Liver (tissue), 9 donors: ENCODE measurements at regions not wholly inside any gene's neighbourhood (a gene's known extent, or its start where the extent isn't known, plus 50 kb on each side); places are given as distances from the start of the nearest gene placed in this dataset. TPM values are rescaled to one million over a fixed set of nuclear protein-coding genes. Genes with fewer than 3 reads are reported as not detected.

ENCODE experiments used
- DNase-seq: peaks from one replicate; pipeline ENCODE4 v3.0.0-alpha.2; 2017; ENCODE audit warnings: low spot score
- H3K27ac ChIP-seq, 2 donors: one replicate each; pipeline ENCODE4 v1.7.0; 2013; ENCODE audit warnings: inconsistent platforms in 2 of 2, low read length in 2 of 2, control low read depth in 1 of 2, low read depth in 1 of 2, mild to moderate bottlenecking in 1 of 2
- H3K27me3 ChIP-seq, 4 donors: one replicate each; pipeline versions ENCODE4 v1.6.1 to v1.7.0; 2013; ENCODE audit warnings: low read length in 3 of 4, inconsistent platforms in 1 of 4, mild to moderate bottlenecking in 1 of 4, moderate library complexity in 1 of 4; ENCODE audit not compliant: control insufficient read depth in 4 of 4, insufficient read depth in 4 of 4
- H3K36me3 ChIP-seq, 4 donors: one replicate each; pipeline versions ENCODE4 v1.6.1 to v1.7.0; 2013; ENCODE audit warnings: low read length in 3 of 4, mild to moderate bottlenecking in 3 of 4, low read depth in 1 of 4, moderate library complexity in 1 of 4; ENCODE audit not compliant: control insufficient read depth in 4 of 4, insufficient read depth in 3 of 4
- H3K4me1 ChIP-seq, 4 donors: one replicate each; pipeline versions ENCODE4 v1.6.1 to v1.7.0; 2013; ENCODE audit warnings: low read length in 3 of 4, mild to moderate bottlenecking in 3 of 4, moderate library complexity in 1 of 4; ENCODE audit not compliant: control insufficient read depth in 4 of 4, insufficient read depth in 4 of 4
- H3K4me3 ChIP-seq, 3 donors: one replicate each; pipeline versions ENCODE4 v1.6.1 to v1.7.0; 2013; ENCODE audit warnings: low read length in 3 of 3, control low read depth in 1 of 3, low read depth in 1 of 3, mild to moderate bottlenecking in 1 of 3
- H3K9ac ChIP-seq, 2 donors: one replicate each; pipeline ENCODE4 v1.7.0; 2013; ENCODE audit warnings: low read length in 2 of 2, mild to moderate bottlenecking in 2 of 2, moderate library complexity in 2 of 2, control low read depth in 1 of 2, low read depth in 1 of 2
- H3K9me3 ChIP-seq, 4 donors: one replicate each; pipeline versions ENCODE4 v1.6.1 to v1.7.0; 2013; ENCODE audit warnings: low read length in 3 of 4; ENCODE audit not compliant: control insufficient read depth in 4 of 4
- EGR1 ChIP-seq, 2 donors: IDR thresholded peaks; 2 replicates each; pipeline ENCODE4 v1.6.1; 2016 to 2018; ENCODE audit warnings: antibody characterized with exemption in 2 of 2, low read depth in 2 of 2
- FOXA1 ChIP-seq: IDR thresholded peaks from 2 replicates; pipeline ENCODE4 v1.6.1; 2016; ENCODE audit warnings: antibody characterized with exemption
- GABPA ChIP-seq, 2 donors: IDR thresholded peaks in 1 of 2; conservative IDR thresholded peaks in 1 of 2; 2 replicates each; pipeline ENCODE4 v1.6.1; 2016; ENCODE audit warnings: antibody characterized with exemption in 2 of 2, mild to moderate bottlenecking in 1 of 2, moderate library complexity in 1 of 2
- HNF4A ChIP-seq, 2 donors: conservative IDR thresholded peaks; 2 replicates each; pipeline ENCODE4 v1.6.1; 2016; ENCODE audit warnings: antibody characterized with exemption in 2 of 2, mild to moderate bottlenecking in 2 of 2
- HNF4G ChIP-seq: IDR thresholded peaks from 2 replicates; pipeline ENCODE4 v1.6.1; 2016; ENCODE audit warnings: antibody characterized with exemption
- JUND ChIP-seq, 2 donors: IDR thresholded peaks; 2 replicates each; pipeline ENCODE4 v1.6.1; 2016; ENCODE audit warnings: antibody characterized with exemption in 2 of 2
- MAX ChIP-seq: IDR thresholded peaks from 2 replicates; pipeline ENCODE4 v1.6.1; 2016; ENCODE audit warnings: antibody characterized with exemption
- NR2F2 ChIP-seq: IDR thresholded peaks from 2 replicates; pipeline ENCODE4 v1.6.1; 2016; ENCODE audit warnings: antibody characterized with exemption
- WGBS: extraction: QIAGEN DNeasy Blood & Tissue Kit; methylation state at CpG from one replicate; pipeline ENCODE4 v1.1.7; 2013; 5-methylcytosine and 5-hydroxymethylcytosine counted together
- small RNA-seq: library from RNA; depleted of rRNA; stranded (forward); fragments of <200 nt; gene quantifications from one replicate; pipeline ENCODE3, GENCODE V24; 2014
- TF ChIP-seq, protein P1 (sequence below): fragments of 150-350 bp; IDR thresholded peaks from 2 replicates; pipeline ENCODE4 v1.5.1; 2017; ENCODE audit warnings: improper control_type of control experiment, low read depth, low read length; ENCODE audit not compliant: missing input control
- TF ChIP-seq, protein P2 (sequence below): IDR thresholded peaks from 2 replicates; pipeline ENCODE4 v1.6.1; 2016; ENCODE audit warnings: antibody characterized with exemption, mild to moderate bottlenecking
- donor health status: healthy.
- donor health status: healthy.
- donor health status: healthy.
- donor health status: healthy.
- donor health status: healthy.

- no peaks in the 10 kb centered on the region for H3K4me1 ChIP-seq
- no peaks in the 10 kb centered on the region for H3K36me3 ChIP-seq
- TF ChIP-seq HNF4A (conservative IDR thresholded peaks at IDR 0.05) (no peak), NR2F2 (no peak), HNF4G (no peak), EGR1 (IDR thresholded peaks at IDR 0.05; ENCODE audit: low read depth in 2 of 2) (no peak), GABPA (IDR thresholded peaks at IDR 0.05 in 1 of 2, conservative IDR thresholded peaks at IDR 0.05 in 1 of 2) (no peak), MAX (no peak), FOXA1 (no peak), JUND (IDR thresholded peaks at IDR 0.05) (no peak)
- TF ChIP-seq, protein P1, sequence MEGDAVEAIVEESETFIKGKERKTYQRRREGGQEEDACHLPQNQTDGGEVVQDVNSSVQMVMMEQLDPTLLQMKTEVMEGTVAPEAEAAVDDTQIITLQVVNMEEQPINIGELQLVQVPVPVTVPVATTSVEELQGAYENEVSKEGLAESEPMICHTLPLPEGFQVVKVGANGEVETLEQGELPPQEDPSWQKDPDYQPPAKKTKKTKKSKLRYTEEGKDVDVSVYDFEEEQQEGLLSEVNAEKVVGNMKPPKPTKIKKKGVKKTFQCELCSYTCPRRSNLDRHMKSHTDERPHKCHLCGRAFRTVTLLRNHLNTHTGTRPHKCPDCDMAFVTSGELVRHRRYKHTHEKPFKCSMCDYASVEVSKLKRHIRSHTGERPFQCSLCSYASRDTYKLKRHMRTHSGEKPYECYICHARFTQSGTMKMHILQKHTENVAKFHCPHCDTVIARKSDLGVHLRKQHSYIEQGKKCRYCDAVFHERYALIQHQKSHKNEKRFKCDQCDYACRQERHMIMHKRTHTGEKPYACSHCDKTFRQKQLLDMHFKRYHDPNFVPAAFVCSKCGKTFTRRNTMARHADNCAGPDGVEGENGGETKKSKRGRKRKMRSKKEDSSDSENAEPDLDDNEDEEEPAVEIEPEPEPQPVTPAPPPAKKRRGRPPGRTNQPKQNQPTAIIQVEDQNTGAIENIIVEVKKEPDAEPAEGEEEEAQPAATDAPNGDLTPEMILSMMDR, result no peak
- TF ChIP-seq, protein P2, sequence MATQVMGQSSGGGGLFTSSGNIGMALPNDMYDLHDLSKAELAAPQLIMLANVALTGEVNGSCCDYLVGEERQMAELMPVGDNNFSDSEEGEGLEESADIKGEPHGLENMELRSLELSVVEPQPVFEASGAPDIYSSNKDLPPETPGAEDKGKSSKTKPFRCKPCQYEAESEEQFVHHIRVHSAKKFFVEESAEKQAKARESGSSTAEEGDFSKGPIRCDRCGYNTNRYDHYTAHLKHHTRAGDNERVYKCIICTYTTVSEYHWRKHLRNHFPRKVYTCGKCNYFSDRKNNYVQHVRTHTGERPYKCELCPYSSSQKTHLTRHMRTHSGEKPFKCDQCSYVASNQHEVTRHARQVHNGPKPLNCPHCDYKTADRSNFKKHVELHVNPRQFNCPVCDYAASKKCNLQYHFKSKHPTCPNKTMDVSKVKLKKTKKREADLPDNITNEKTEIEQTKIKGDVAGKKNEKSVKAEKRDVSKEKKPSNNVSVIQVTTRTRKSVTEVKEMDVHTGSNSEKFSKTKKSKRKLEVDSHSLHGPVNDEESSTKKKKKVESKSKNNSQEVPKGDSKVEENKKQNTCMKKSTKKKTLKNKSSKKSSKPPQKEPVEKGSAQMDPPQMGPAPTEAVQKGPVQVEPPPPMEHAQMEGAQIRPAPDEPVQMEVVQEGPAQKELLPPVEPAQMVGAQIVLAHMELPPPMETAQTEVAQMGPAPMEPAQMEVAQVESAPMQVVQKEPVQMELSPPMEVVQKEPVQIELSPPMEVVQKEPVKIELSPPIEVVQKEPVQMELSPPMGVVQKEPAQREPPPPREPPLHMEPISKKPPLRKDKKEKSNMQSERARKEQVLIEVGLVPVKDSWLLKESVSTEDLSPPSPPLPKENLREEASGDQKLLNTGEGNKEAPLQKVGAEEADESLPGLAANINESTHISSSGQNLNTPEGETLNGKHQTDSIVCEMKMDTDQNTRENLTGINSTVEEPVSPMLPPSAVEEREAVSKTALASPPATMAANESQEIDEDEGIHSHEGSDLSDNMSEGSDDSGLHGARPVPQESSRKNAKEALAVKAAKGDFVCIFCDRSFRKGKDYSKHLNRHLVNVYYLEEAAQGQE, result no peak
- WGBS, result 93% methylated on average over 1 of the region's 1 CpG
- DNase-seq, result no peak
- H3K27me3 ChIP-seq, result peaks cover 0 to 4% (median 0%) of the 10 kb centered on the region in 4 donors
- no peaks in the 10 kb centered on the region for H3K9me3 ChIP-seq
- H3K27ac ChIP-seq, result no peak overlapping the region
- no peak overlapping the region for H3K4me3 ChIP-seq
- no peak overlapping the region for H3K9ac ChIP-seq
These were observed 55.0 kb upstream of the CDH12 start for GRCh38 chr5:22908129-22908528.

Small RNA genes in the stretch of these regions (small RNA-seq; reads per million reads assigned to genes)
- gene RF00019, result not detected
